SK-N-SH treated with all-trans-retinoic acid at 6 μM for 48 hours (cell line): ENCODE measurements at regions not wholly inside any gene's neighbourhood (a gene's known extent, or its start where the extent isn't known, plus 50 kb on each side); places are given as distances from the start of the nearest gene placed in this dataset.

Experiments
- ESRRG ChIP-seq: fragments of 250-450 bp; sonication (Bioruptor Pico); IDR thresholded peaks from 2 replicates; pipeline ENCODE4 v1.6.1; 2021; ENCODE audit warnings: mild to moderate bottlenecking
- TSHZ2 ChIP-seq: fragments of 250-450 bp; sonication (Bioruptor Pico); IDR thresholded peaks from 2 replicates; pipeline ENCODE4 v1.5.0; 2020; ENCODE audit warnings: mild to moderate bottlenecking, moderate library complexity
- ZFP30 ChIP-seq: fragments of 450-650 bp; formaldehyde crosslinking; IDR thresholded peaks from 2 replicates; pipeline ENCODE4 v1.5.0; 2022; ENCODE audit warnings: mild to moderate bottlenecking, moderate library complexity
- ZNF70 ChIP-seq: fragments of 450-650 bp; formaldehyde crosslinking; IDR thresholded peaks from 2 replicates; pipeline ENCODE4 v1.5.0; 2020; ENCODE audit warnings: mild to moderate bottlenecking, moderate library complexity
- ZNF8 ChIP-seq: fragments of 450-650 bp; formaldehyde crosslinking; IDR thresholded peaks from 2 replicates; pipeline ENCODE4 v1.5.0; 2020; ENCODE audit warnings: mild to moderate bottlenecking, moderate library complexity
- TF ChIP-seq, protein P1 (sequence below): fragments of 250-450 bp; sonication (Bioruptor Pico); IDR thresholded peaks from 2 replicates; pipeline ENCODE4 v1.5.1; 2020; ENCODE audit warnings: low read depth, mild to moderate bottlenecking, moderate library complexity

DNA sequence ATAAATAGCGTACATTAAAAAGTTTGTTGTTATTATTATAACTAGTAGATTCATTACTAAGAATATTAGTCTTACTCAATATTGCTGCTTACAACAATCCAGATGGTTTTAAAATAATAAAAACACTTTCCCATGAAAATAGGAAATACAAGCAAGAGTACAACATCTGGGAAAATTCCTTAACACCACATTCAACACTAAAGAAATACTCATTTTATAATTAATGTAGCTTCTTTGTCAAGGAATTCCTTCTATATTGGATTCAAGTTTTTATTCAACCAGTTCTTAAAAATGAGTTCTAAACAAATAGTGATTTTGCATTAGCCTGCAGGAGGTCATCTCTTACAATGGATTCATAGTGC lies 650.3 kb upstream of the SLC35B3 start:
- TF ChIP-seq ZNF70 = no peak
- no peak for TF ChIP-seq ZNF8 (CRISPR knock-in tag)
- no peak for TF ChIP-seq ZFP30 (CRISPR knock-in tag)
- no peak for TF ChIP-seq ESRRG
- no peak for TF ChIP-seq TSHZ2 (CRISPR knock-in tag)
- TF ChIP-seq, protein P1, sequence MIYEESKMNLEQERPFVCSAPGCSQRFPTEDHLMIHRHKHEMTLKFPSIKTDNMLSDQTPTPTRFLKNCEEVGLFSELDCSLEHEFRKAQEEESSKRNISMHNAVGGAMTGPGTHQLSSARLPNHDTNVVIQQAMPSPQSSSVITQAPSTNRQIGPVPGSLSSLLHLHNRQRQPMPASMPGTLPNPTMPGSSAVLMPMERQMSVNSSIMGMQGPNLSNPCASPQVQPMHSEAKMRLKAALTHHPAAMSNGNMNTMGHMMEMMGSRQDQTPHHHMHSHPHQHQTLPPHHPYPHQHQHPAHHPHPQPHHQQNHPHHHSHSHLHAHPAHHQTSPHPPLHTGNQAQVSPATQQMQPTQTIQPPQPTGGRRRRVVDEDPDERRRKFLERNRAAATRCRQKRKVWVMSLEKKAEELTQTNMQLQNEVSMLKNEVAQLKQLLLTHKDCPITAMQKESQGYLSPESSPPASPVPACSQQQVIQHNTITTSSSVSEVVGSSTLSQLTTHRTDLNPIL (CRISPR knock-in tag) = no peak
